GM12891 (cell line): ENCODE measurements at regions not wholly inside any gene's neighbourhood (a gene's known extent, or its start where the extent isn't known, plus 50 kb on each side); places are given as distances from the start of the nearest gene placed in this dataset.

Source experiments
- POLR2A ChIP-seq: IDR thresholded peaks from 2 replicates; pipeline ENCODE4 v1.6.1; 2011; ENCODE audit warnings: low read depth, low read length, control low read depth
- POLR2AphosphoS5 ChIP-seq: IDR thresholded peaks from 2 replicates; pipeline ENCODE4 v1.6.1; 2011; ENCODE audit warnings: low read depth, low read length, control low read depth

DNA sequence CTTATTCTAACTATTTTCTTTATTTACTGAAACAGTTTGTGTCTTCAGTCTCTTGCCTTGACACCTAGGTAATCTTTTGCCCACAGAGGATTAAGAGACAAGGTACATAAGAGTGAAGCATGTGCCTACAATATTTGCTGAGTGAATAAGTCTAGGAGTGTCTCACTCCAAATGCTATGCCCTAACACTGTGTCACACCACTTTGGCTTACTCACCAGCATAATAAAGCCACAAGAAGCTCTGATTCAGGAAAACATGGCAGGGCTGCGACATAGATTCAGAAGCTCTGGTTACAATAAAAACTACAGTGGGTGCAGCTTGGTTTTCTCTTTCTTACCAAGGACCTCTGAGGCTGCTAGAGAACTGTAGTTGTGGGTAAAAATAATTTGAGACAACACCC is 127.1 kb downstream of the RBM46 start:
- TF ChIP-seq POLR2A (no peak), POLR2AphosphoS5 (no peak)
